ENCODE measurements at regions not wholly inside any gene's neighbourhood (a gene's known extent, or its start where the extent isn't known, plus 50 kb on each side); places are given as distances from the start of the nearest gene placed in this dataset.
"Not testable (repeated sequence)": the region's sequence is repeated elsewhere in the genome, so short reads cannot be mapped to it uniquely, and the experiment has no call there.

- DNase-seq: no peak
Observed at GRCh38 chr11:134866215-134866614, 454.2 kb upstream of the B3GAT1 start.

GRCh38 chr11:134864968-134865305 lies 452.9 kb upstream of the B3GAT1 start:
- DNase-seq: no peak

GRCh38 chr11:134864233-134864967 lies 452.4 kb upstream of the B3GAT1 start:
- DNase-seq: no peak

GRCh38 chr11:134863294-134863693 lies 451.3 kb upstream of the B3GAT1 start:
- no peak for DNase-seq

GRCh38 chr11:134862587-134863195 lies 450.6 kb upstream of the B3GAT1 start:
- no peak for DNase-seq

GRCh38 chr11:134862105-134862502 lies 450.1 kb upstream of the B3GAT1 start:
- peak; percentile 43 for DNase-seq

GRCh38 chr11:134861490-134862104 lies 449.6 kb upstream of the B3GAT1 start:
- DNase-seq: no peak

- no peak for DNase-seq
Observed at GRCh38 chr11:134858783-134859480, 446.9 kb upstream of the B3GAT1 start.

- DNase-seq: no peak
Observed at GRCh38 chr11:134857035-134857434, 445.0 kb upstream of the B3GAT1 start.

- no peak for DNase-seq
Observed at GRCh38 chr11:134856056-134856971, 444.3 kb upstream of the B3GAT1 start.

- DNase-seq: no peak
Observed at GRCh38 chr11:134853992-134854991, 442.2 kb upstream of the B3GAT1 start.

GRCh38 chr11:134851503-134852224 lies 439.6 kb upstream of the B3GAT1 start:
- DNase-seq: not testable (repeated sequence)

- no peak for DNase-seq
Observed at GRCh38 chr11:134850566-134850965, 438.5 kb upstream of the B3GAT1 start.

- no peak for DNase-seq
Observed at GRCh38 chr11:134849833-134850232, 437.8 kb upstream of the B3GAT1 start.

GRCh38 chr11:134847083-134847715 lies 435.2 kb upstream of the B3GAT1 start:
- no peak for DNase-seq

GRCh38 chr11:134846328-134847082 lies 434.5 kb upstream of the B3GAT1 start:
- DNase-seq: no peak

GRCh38 chr11:134845474-134846327 lies 433.7 kb upstream of the B3GAT1 start:
- DNase-seq: no peak

GRCh38 chr11:134844838-134845237 lies 432.8 kb upstream of the B3GAT1 start:
- no peak for DNase-seq

Data from left kidney (tissue), 1 donor.